GM12872 (cell line): ENCODE measurements at regions not wholly inside any gene's neighbourhood (a gene's known extent, or its start where the extent isn't known, plus 50 kb on each side); places are given as distances from the start of the nearest gene placed in this dataset.

Source experiments
- TF ChIP-seq, protein P1 (sequence below): IDR thresholded peaks from 3 replicates; pipeline ENCODE4 v1.5.1; 2011; ENCODE audit warnings: low read depth, mild to moderate bottlenecking, low read length, moderate library complexity; ENCODE audit not compliant: insufficient read depth

GRCh38 chr15:96497951-96498350, 167.5 kb downstream of the NR2F2 start:
- TF ChIP-seq, protein P1, sequence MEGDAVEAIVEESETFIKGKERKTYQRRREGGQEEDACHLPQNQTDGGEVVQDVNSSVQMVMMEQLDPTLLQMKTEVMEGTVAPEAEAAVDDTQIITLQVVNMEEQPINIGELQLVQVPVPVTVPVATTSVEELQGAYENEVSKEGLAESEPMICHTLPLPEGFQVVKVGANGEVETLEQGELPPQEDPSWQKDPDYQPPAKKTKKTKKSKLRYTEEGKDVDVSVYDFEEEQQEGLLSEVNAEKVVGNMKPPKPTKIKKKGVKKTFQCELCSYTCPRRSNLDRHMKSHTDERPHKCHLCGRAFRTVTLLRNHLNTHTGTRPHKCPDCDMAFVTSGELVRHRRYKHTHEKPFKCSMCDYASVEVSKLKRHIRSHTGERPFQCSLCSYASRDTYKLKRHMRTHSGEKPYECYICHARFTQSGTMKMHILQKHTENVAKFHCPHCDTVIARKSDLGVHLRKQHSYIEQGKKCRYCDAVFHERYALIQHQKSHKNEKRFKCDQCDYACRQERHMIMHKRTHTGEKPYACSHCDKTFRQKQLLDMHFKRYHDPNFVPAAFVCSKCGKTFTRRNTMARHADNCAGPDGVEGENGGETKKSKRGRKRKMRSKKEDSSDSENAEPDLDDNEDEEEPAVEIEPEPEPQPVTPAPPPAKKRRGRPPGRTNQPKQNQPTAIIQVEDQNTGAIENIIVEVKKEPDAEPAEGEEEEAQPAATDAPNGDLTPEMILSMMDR = no peak

DNA sequence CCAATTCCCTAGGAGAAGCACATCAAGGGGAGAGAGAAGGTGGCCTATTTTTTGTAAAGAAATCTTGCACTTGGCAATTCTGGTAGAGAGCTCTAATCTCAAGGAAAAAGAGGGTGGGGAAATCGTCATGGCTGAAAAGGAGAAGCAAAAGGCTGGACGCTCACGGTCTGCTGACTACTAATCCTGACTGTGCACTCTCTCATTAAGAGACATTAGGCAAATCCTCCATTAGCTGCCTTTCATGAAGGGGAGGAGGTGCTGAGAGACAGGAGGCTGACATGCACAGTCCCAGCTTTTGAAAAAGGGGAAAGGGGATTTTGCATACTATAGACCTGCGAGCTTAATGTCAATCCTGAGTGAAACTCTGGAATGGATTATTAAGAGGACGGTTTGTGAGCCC, 170.0 kb downstream of the NR2F2 start:
- TF ChIP-seq, protein P1 = no peak

- TF ChIP-seq, protein P1 = no peak
Observed at GRCh38 chr15:96501362-96501761, 170.9 kb downstream of the NR2F2 start.

GRCh38 chr15:96502196-96502595, 171.7 kb downstream of the NR2F2 start:
- TF ChIP-seq, protein P1 = no peak

- TF ChIP-seq, protein P1 = no peak
Observed at GRCh38 chr15:96503276-96503675, 172.8 kb downstream of the NR2F2 start.

DNA sequence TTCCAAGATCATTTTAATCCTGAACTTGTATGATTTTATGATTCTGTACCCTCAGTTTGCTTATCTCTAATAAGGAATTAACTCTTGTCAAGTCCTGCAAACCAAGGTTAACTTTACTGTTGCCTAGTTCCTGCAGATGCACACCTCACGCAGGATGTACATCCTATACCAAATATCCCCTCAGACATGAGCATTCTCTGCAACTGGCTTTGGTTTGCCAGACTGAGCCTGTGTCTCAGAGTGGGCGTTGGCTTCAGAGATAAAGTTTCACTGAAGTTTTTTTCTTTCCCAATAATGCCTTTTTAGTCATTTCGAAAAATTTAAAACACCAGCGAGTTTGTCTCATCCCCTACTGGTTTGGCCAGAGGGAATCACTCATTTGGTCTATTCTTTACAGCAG, 173.9 kb downstream of the NR2F2 start:
- TF ChIP-seq, protein P1 = no peak

GRCh38 chr15:96505014-96505413, 174.5 kb downstream of the NR2F2 start:
- TF ChIP-seq, protein P1 = no peak
